ENCODE measurements at regions not wholly inside any gene's neighbourhood (a gene's known extent, or its start where the extent isn't known, plus 50 kb on each side); places are given as distances from the start of the nearest gene placed in this dataset.

- Histone ChIP-seq H4K20me1 (ENCODE audit: low read length) (no peaks in the 10 kb centered on the region), H3K4me2 (ENCODE audit: low read length) (no peak overlapping the region), H2AFZ (ENCODE audit: low read length) (no peak overlapping the region), H3K36me3 (ENCODE audit: low read depth, low read length) (no peaks in the 10 kb centered on the region), H3K27ac (ENCODE audit: low read length) (no peak overlapping the region), H3K27me3 (ENCODE audit: low read length) (no peaks in the 10 kb centered on the region), H3K9ac (ENCODE audit: low read length) (no peak overlapping the region), H3K9me2 (replicated peaks; ENCODE audit: low read length) (no peaks in the 10 kb centered on the region), H3F3A (ENCODE audit: low read length, unreplicated experiment) (no peaks in the 10 kb centered on the region), H3K4me3 (ENCODE audit: low read length) (no peak overlapping the region), H3K79me2 (ENCODE audit: low read length) (no peaks in the 10 kb centered on the region), H3K9me3 (ENCODE audit: low read length) (no peaks in the 10 kb centered on the region), H3K4me1 (ENCODE audit: insufficient read depth, low read length) (no peaks in the 10 kb centered on the region)
- ChIA-PET CTCF (no interaction called here), POLR2A (ENCODE audit: unreplicated experiment) (no interaction called here)
- TF ChIP-seq EZH2 (IDR thresholded peaks at IDR 0.05; ENCODE audit: low read length, unreplicated experiment) (no peak), CTCF (conservative IDR thresholded peaks at IDR 0.05; ENCODE audit: low read depth, low read length) (no peak), EZH2phosphoT487 (IDR thresholded peaks at IDR 0.05; ENCODE audit: borderline replicate concordance, low read length) (no peak)
- BruUV-seq (replicated peaks) = no TSS peak
- ATAC-seq = no peak
- DNase-seq = no peak
- intact Hi-C loops (cut with micrococcal nuclease) = no loop called here
Observed at GRCh38 chrY:12357204-12357603, 343.8 kb upstream of the USP9Y start.

- H3K9me2 ChIP-seq (replicated peaks; ENCODE audit: low read length) = no peaks in the 10 kb centered on the region
- TF ChIP-seq EZH2phosphoT487 (IDR thresholded peaks at IDR 0.05; ENCODE audit: borderline replicate concordance, low read length) (no peak), CTCF (conservative IDR thresholded peaks at IDR 0.05; ENCODE audit: low read depth, low read length) (no peak), EZH2 (IDR thresholded peaks at IDR 0.05; ENCODE audit: low read length, unreplicated experiment) (no peak)
- H3K9me3 ChIP-seq (ENCODE audit: low read length) = no peaks in the 10 kb centered on the region
- ATAC-seq = no peak
- ChIA-PET CTCF (no interaction called here), POLR2A (ENCODE audit: unreplicated experiment) (no interaction called here)
- intact Hi-C loops (cut with micrococcal nuclease) = no loop called here
- DNase-seq = no peak
- BruUV-seq (replicated peaks) = no TSS peak
- H3K27ac ChIP-seq (ENCODE audit: low read length) = no peak overlapping the region
- no peak overlapping the region for H2AFZ ChIP-seq (ENCODE audit: low read length)
- H3K4me3 ChIP-seq (ENCODE audit: low read length) = no peak overlapping the region
- no peaks in the 10 kb centered on the region for H3K36me3 ChIP-seq (ENCODE audit: low read depth, low read length)
- H3K79me2 ChIP-seq (ENCODE audit: low read length) = no peaks in the 10 kb centered on the region
- H3K27me3 ChIP-seq (ENCODE audit: low read length) = no peaks in the 10 kb centered on the region
- H3K9ac ChIP-seq (ENCODE audit: low read length) = no peak overlapping the region
- H3K4me1 ChIP-seq (ENCODE audit: insufficient read depth, low read length) = no peaks in the 10 kb centered on the region
- H4K20me1 ChIP-seq (ENCODE audit: low read length) = no peaks in the 10 kb centered on the region
- H3K4me2 ChIP-seq (ENCODE audit: low read length) = no peak overlapping the region
- H3F3A ChIP-seq (ENCODE audit: low read length, unreplicated experiment) = no peaks in the 10 kb centered on the region
Observed at GRCh38 chrY:12357655-12358054, 343.4 kb upstream of the USP9Y start.

- no peak overlapping the region for H2AFZ ChIP-seq (ENCODE audit: low read length)
- no peaks in the 10 kb centered on the region for H3F3A ChIP-seq (ENCODE audit: low read length, unreplicated experiment)
- H3K4me1 ChIP-seq (ENCODE audit: insufficient read depth, low read length) = no peaks in the 10 kb centered on the region
- intact Hi-C loops (cut with micrococcal nuclease) = no loop called here
- H3K9ac ChIP-seq (ENCODE audit: low read length) = no peak overlapping the region
- H3K27me3 ChIP-seq (ENCODE audit: low read length) = no peaks in the 10 kb centered on the region
- no peak for DNase-seq
- H3K27ac ChIP-seq (ENCODE audit: low read length) = no peak overlapping the region
- no TSS peak for BruUV-seq (replicated peaks)
- no peak overlapping the region for H3K4me2 ChIP-seq (ENCODE audit: low read length)
- no peaks in the 10 kb centered on the region for H3K36me3 ChIP-seq (ENCODE audit: low read depth, low read length)
- no peaks in the 10 kb centered on the region for H3K9me2 ChIP-seq (replicated peaks; ENCODE audit: low read length)
- ATAC-seq = no peak
- no peaks in the 10 kb centered on the region for H4K20me1 ChIP-seq (ENCODE audit: low read length)
- TF ChIP-seq CTCF (conservative IDR thresholded peaks at IDR 0.05; ENCODE audit: low read depth, low read length) = no peak
- no peak for TF ChIP-seq EZH2phosphoT487 (IDR thresholded peaks at IDR 0.05; ENCODE audit: borderline replicate concordance, low read length)
- TF ChIP-seq EZH2 (IDR thresholded peaks at IDR 0.05; ENCODE audit: low read length, unreplicated experiment) = no peak
- H3K79me2 ChIP-seq (ENCODE audit: low read length) = no peaks in the 10 kb centered on the region
- ChIA-PET CTCF (no interaction called here), POLR2A (ENCODE audit: unreplicated experiment) (no interaction called here)
- H3K4me3 ChIP-seq (ENCODE audit: low read length) = no peak overlapping the region
- H3K9me3 ChIP-seq (ENCODE audit: low read length) = no peaks in the 10 kb centered on the region
Observed at GRCh38 chrY:12358337-12358736, 342.7 kb upstream of the USP9Y start.

All from PC-3 (cell line).